WTC11 (cell line): ENCODE measurements at regions not wholly inside any gene's neighbourhood (a gene's known extent, or its start where the extent isn't known, plus 50 kb on each side); places are given as distances from the start of the nearest gene placed in this dataset.

Source experiments
- ATAC-seq: fragments of 200-7000 bp; cut with Tn5 transposase; 2 replicates; pipeline ENCODE4 v1.10.0; 2021; ENCODE audit warnings: mild to moderate bottlenecking, moderate library complexity
- CTCF ChIA-PET: fragments of 300-600 bp; sonication (Branson Sonifier 250); formaldehyde crosslinking; loops from one replicate; lab custom pipeline; 2021; ENCODE audit warnings: antibody characterized with exemption; lab: Charles Lee
- POLR2A ChIA-PET: fragments of 350-600 bp; sonication (Branson Sonifier 250); formaldehyde crosslinking; loops from one replicate; lab custom pipeline; 2021; ENCODE audit warnings: antibody characterized with exemption; lab: Charles Lee
- DNase-seq: peaks from one replicate; pipeline ENCODE4 v3.0.0; 2021; ENCODE audit warnings: low spot score
- H3K27ac Mint-ChIP-seq: 2 replicates; pipeline ENCODE4 v1.8.0; 2021; ENCODE audit warnings: mixed read lengths
- H3K27me3 Mint-ChIP-seq: 2 replicates; pipeline ENCODE4 v1.8.0; 2021; ENCODE audit warnings: low read depth, mild to moderate bottlenecking, moderate library complexity, mixed read lengths
- H3K36me3 Mint-ChIP-seq: 2 replicates; pipeline ENCODE4 v1.8.0; 2021; ENCODE audit warnings: mixed read lengths
- H3K4me1 Mint-ChIP-seq: 2 replicates; pipeline ENCODE4 v1.8.0; 2022; ENCODE audit warnings: mixed read lengths
- H3K4me3 Mint-ChIP-seq: 2 replicates; pipeline ENCODE4 v1.8.0; 2021; ENCODE audit warnings: mild to moderate bottlenecking, moderate library complexity, mixed read lengths
- H3K9me3 Mint-ChIP-seq: 2 replicates; pipeline ENCODE4 v1.8.0; 2021; ENCODE audit warnings: mixed read lengths
- CREB1 ChIP-seq: sonication (generic); formaldehyde crosslinking; IDR thresholded peaks from 2 replicates; pipeline ENCODE4 v1.8.0; 2023; ENCODE audit warnings: mild to moderate bottlenecking, missing genetic modification reagents
- CREM ChIP-seq: sonication (generic); formaldehyde crosslinking; IDR thresholded peaks from 2 replicates; pipeline ENCODE4 v1.8.1; 2022; ENCODE audit warnings: mild to moderate bottlenecking, missing genetic modification reagents, moderate library complexity
- ELF4 ChIP-seq: sonication (generic); formaldehyde crosslinking; IDR thresholded peaks from 2 replicates; pipeline ENCODE4 v1.8.1; 2022; ENCODE audit warnings: low read depth, mild to moderate bottlenecking, moderate library complexity, missing genetic modification reagents
- ETV6 ChIP-seq: sonication (generic); formaldehyde crosslinking; IDR thresholded peaks from 2 replicates; pipeline ENCODE4 v1.8.1; 2022; ENCODE audit warnings: mild to moderate bottlenecking, missing genetic modification reagents
- JUN ChIP-seq: sonication (generic); formaldehyde crosslinking; IDR thresholded peaks from 2 replicates; pipeline ENCODE4 v1.8.0; 2023; ENCODE audit warnings: mild to moderate bottlenecking, missing genetic modification reagents
- NR2C2 ChIP-seq: sonication (generic); formaldehyde crosslinking; IDR thresholded peaks from 2 replicates; pipeline ENCODE4 v1.8.0; 2022; ENCODE audit warnings: mild to moderate bottlenecking, missing genetic modification reagents
- RORB ChIP-seq: fragments of 250-450 bp; sonication (Bioruptor Pico); IDR thresholded peaks from 2 replicates; pipeline ENCODE4 v1.9.0; 2021; ENCODE audit warnings: mild to moderate bottlenecking
- TEAD4 ChIP-seq: sonication (generic); formaldehyde crosslinking; IDR thresholded peaks from 2 replicates; pipeline ENCODE4 v1.8.0; 2022; ENCODE audit warnings: mild to moderate bottlenecking, missing genetic modification reagents
- ZBTB21 ChIP-seq: sonication (generic); formaldehyde crosslinking; IDR thresholded peaks from 2 replicates; pipeline ENCODE4 v1.8.1; 2023; ENCODE audit warnings: mild to moderate bottlenecking, missing genetic modification reagents, borderline replicate concordance
- ZNF121 ChIP-seq: sonication (generic); formaldehyde crosslinking; IDR thresholded peaks from 2 replicates; pipeline ENCODE4 v1.8.0; 2023; ENCODE audit warnings: missing genetic modification reagents
- ZNF138 ChIP-seq: sonication (generic); formaldehyde crosslinking; conservative IDR thresholded peaks from 2 replicates; pipeline ENCODE4 v1.8.1; 2022; ENCODE audit warnings: mild to moderate bottlenecking, moderate library complexity, missing genetic modification reagents
- ZNF317 ChIP-seq: sonication (generic); formaldehyde crosslinking; IDR thresholded peaks from 2 replicates; pipeline ENCODE4 v1.8.1; 2023; ENCODE audit warnings: low read depth, mild to moderate bottlenecking, moderate library complexity, missing genetic modification reagents, borderline replicate concordance
- ZNF396 ChIP-seq: fragments of 250-450 bp; sonication (Bioruptor Pico); IDR thresholded peaks from 2 replicates; pipeline ENCODE4 v1.8.0; 2021; ENCODE audit warnings: mild to moderate bottlenecking, moderate library complexity, borderline replicate concordance
- TF ChIP-seq, protein P1 (sequence below): sonication (generic); formaldehyde crosslinking; IDR thresholded peaks from 2 replicates; pipeline ENCODE4 v1.8.1; 2023; ENCODE audit warnings: mild to moderate bottlenecking, missing genetic modification reagents, moderate library complexity
- TF ChIP-seq, protein P2 (sequence below): sonication (generic); formaldehyde crosslinking; conservative IDR thresholded peaks from 2 replicates; pipeline ENCODE4 v1.8.1; 2022; ENCODE audit warnings: mild to moderate bottlenecking, missing genetic modification reagents
- TF ChIP-seq, protein P3 (sequence below): sonication (generic); formaldehyde crosslinking; IDR thresholded peaks from 2 replicates; pipeline ENCODE4 v1.8.1; 2023; ENCODE audit warnings: mild to moderate bottlenecking, missing genetic modification reagents
- TF ChIP-seq, protein P4 (sequence below): fragments of 250-450 bp; sonication (Bioruptor Pico); IDR thresholded peaks from 2 replicates; pipeline ENCODE4 v2.1.2; 2022; ENCODE audit warnings: mild to moderate bottlenecking, moderate library complexity
- TF ChIP-seq, protein P5 (sequence below): sonication (generic); formaldehyde crosslinking; IDR thresholded peaks from 2 replicates; pipeline ENCODE4 v1.8.1; 2023; ENCODE audit warnings: mild to moderate bottlenecking, missing genetic modification reagents
- TF ChIP-seq, protein P6 (sequence below): sonication (generic); formaldehyde crosslinking; IDR thresholded peaks from 2 replicates; pipeline ENCODE4 v1.8.1; 2022; ENCODE audit warnings: mild to moderate bottlenecking, moderate library complexity, missing genetic modification reagents
- TF ChIP-seq, protein P7 (sequence below): sonication (generic); formaldehyde crosslinking; IDR thresholded peaks from 2 replicates; pipeline ENCODE4 v1.8.0; 2022; ENCODE audit warnings: mild to moderate bottlenecking, missing genetic modification reagents
- TF ChIP-seq, protein P8 (sequence below): fragments of 250-450 bp; sonication (Bioruptor Pico); IDR thresholded peaks from 2 replicates; pipeline ENCODE4 v1.9.0; 2021; ENCODE audit warnings: mild to moderate bottlenecking, borderline replicate concordance
- TF ChIP-seq, protein P9 (sequence below): fragments of 250-450 bp; sonication (Bioruptor Pico); IDR thresholded peaks from 2 replicates; pipeline ENCODE4 v1.8.0; 2021; ENCODE audit warnings: mild to moderate bottlenecking

DNA sequence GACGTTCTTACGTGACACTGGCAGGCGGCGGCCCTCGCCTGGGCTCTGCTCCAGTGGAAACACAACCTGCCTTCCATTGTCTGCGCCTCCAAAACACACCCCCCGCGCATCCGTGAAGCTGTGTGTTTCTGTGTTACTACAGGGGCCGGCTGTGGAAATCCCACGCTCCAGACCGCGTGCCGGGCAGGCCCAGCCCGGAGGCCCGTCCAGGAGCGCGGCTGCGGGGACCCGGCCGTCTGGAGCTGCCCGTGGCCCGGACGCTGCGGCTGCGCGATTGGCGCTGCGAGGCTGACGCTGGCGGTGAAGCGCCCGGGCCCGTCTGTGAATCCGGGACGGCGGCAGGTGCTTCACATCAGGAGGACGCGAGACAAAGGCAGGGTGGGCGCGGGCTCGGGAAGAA is 670.3 kb upstream of the SALL3 start:
- H3K4me3 Mint-ChIP-seq: no peak overlapping the region
- DNase-seq: no peak
- TF ChIP-seq ZBTB21 (CRISPR knock-in tag) (no peak), ELF4 (CRISPR knock-in tag) (no peak), JUN (no peak), ZNF138 (CRISPR knock-in tag) (no peak), RORB (no peak), TEAD4 (CRISPR knock-in tag) (no peak), ZNF317 (no peak)
- TF ChIP-seq, protein P1, sequence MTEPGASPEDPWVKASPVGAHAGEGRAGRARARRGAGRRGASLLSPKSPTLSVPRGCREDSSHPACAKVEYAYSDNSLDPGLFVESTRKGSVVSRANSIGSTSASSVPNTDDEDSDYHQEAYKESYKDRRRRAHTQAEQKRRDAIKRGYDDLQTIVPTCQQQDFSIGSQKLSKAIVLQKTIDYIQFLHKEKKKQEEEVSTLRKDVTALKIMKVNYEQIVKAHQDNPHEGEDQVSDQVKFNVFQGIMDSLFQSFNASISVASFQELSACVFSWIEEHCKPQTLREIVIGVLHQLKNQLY (CRISPR knock-in tag): no peak
- TF ChIP-seq, protein P2, sequence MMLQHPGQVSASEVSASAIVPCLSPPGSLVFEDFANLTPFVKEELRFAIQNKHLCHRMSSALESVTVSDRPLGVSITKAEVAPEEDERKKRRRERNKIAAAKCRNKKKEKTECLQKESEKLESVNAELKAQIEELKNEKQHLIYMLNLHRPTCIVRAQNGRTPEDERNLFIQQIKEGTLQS (CRISPR knock-in tag): no peak

DNA sequence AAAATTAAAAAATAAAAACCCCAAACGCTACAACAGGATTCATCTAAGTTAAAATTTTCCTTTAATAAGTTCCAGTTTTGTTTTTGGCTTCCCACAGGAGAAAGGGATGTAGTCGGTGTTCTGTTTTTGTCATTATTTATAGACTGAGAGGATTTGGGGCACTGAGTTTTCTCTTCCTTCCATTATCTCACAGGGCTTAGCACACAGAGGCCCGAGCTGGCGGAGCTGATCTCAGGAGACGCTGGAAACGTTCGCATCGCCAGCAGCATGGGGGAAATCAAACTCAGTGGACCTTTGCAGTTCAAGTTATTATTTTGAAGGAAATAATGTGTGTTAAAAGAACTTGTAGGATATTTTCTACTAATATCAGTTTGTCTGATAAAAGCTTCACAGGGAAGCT is 669.7 kb upstream of the SALL3 start:
- Mint-ChIP-seq H3K4me3 (no peak overlapping the region), H3K27ac (no peak overlapping the region), H3K4me1 (no peaks in the 10 kb centered on the region), H3K9me3 (peaks cover 39% of the 10 kb centered on the region), H3K27me3 (no peaks in the 10 kb centered on the region), H3K36me3 (peaks cover 40% of the 10 kb centered on the region)
- ChIA-PET CTCF (no interaction called here), POLR2A (no interaction called here)
- ATAC-seq: no peak
- TF ChIP-seq ZNF396 (no peak), CREM (CRISPR knock-in tag) (no peak), NR2C2 (CRISPR knock-in tag) (no peak), ZNF138 (CRISPR knock-in tag) (no peak), RORB (no peak), CREB1 (CRISPR knock-in tag) (no peak), ZNF121 (CRISPR knock-in tag) (no peak), ETV6 (CRISPR knock-in tag) (no peak), JUN (no peak), ZNF317 (no peak)
- TF ChIP-seq, protein P3, sequence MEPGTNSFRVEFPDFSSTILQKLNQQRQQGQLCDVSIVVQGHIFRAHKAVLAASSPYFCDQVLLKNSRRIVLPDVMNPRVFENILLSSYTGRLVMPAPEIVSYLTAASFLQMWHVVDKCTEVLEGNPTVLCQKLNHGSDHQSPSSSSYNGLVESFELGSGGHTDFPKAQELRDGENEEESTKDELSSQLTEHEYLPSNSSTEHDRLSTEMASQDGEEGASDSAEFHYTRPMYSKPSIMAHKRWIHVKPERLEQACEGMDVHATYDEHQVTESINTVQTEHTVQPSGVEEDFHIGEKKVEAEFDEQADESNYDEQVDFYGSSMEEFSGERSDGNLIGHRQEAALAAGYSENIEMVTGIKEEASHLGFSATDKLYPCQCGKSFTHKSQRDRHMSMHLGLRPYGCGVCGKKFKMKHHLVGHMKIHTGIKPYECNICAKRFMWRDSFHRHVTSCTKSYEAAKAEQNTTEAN (CRISPR knock-in tag): no peak
- TF ChIP-seq, protein P4, sequence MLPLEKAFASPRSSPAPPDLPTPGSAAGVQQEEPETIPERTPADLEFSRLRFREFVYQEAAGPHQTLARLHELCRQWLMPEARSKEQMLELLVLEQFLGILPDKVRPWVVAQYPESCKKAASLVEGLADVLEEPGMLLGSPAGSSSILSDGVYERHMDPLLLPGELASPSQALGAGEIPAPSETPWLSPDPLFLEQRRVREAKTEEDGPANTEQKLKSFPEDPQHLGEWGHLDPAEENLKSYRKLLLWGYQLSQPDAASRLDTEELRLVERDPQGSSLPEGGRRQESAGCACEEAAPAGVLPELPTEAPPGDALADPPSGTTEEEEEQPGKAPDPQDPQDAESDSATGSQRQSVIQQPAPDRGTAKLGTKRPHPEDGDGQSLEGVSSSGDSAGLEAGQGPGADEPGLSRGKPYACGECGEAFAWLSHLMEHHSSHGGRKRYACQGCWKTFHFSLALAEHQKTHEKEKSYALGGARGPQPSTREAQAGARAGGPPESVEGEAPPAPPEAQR (CRISPR knock-in tag): no peak
- TF ChIP-seq, protein P5, sequence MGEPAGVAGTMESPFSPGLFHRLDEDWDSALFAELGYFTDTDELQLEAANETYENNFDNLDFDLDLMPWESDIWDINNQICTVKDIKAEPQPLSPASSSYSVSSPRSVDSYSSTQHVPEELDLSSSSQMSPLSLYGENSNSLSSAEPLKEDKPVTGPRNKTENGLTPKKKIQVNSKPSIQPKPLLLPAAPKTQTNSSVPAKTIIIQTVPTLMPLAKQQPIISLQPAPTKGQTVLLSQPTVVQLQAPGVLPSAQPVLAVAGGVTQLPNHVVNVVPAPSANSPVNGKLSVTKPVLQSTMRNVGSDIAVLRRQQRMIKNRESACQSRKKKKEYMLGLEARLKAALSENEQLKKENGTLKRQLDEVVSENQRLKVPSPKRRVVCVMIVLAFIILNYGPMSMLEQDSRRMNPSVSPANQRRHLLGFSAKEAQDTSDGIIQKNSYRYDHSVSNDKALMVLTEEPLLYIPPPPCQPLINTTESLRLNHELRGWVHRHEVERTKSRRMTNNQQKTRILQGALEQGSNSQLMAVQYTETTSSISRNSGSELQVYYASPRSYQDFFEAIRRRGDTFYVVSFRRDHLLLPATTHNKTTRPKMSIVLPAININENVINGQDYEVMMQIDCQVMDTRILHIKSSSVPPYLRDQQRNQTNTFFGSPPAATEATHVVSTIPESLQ (CRISPR knock-in tag): no peak
- TF ChIP-seq, protein P6, sequence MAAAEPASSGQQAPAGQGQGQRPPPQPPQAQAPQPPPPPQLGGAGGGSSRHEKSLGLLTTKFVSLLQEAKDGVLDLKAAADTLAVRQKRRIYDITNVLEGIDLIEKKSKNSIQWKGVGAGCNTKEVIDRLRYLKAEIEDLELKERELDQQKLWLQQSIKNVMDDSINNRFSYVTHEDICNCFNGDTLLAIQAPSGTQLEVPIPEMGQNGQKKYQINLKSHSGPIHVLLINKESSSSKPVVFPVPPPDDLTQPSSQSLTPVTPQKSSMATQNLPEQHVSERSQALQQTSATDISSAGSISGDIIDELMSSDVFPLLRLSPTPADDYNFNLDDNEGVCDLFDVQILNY (CRISPR knock-in tag): no peak
- TF ChIP-seq, protein P7, sequence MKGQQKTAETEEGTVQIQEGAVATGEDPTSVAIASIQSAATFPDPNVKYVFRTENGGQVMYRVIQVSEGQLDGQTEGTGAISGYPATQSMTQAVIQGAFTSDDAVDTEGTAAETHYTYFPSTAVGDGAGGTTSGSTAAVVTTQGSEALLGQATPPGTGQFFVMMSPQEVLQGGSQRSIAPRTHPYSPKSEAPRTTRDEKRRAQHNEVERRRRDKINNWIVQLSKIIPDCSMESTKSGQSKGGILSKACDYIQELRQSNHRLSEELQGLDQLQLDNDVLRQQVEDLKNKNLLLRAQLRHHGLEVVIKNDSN (CRISPR knock-in tag): no peak
- TF ChIP-seq, protein P8, sequence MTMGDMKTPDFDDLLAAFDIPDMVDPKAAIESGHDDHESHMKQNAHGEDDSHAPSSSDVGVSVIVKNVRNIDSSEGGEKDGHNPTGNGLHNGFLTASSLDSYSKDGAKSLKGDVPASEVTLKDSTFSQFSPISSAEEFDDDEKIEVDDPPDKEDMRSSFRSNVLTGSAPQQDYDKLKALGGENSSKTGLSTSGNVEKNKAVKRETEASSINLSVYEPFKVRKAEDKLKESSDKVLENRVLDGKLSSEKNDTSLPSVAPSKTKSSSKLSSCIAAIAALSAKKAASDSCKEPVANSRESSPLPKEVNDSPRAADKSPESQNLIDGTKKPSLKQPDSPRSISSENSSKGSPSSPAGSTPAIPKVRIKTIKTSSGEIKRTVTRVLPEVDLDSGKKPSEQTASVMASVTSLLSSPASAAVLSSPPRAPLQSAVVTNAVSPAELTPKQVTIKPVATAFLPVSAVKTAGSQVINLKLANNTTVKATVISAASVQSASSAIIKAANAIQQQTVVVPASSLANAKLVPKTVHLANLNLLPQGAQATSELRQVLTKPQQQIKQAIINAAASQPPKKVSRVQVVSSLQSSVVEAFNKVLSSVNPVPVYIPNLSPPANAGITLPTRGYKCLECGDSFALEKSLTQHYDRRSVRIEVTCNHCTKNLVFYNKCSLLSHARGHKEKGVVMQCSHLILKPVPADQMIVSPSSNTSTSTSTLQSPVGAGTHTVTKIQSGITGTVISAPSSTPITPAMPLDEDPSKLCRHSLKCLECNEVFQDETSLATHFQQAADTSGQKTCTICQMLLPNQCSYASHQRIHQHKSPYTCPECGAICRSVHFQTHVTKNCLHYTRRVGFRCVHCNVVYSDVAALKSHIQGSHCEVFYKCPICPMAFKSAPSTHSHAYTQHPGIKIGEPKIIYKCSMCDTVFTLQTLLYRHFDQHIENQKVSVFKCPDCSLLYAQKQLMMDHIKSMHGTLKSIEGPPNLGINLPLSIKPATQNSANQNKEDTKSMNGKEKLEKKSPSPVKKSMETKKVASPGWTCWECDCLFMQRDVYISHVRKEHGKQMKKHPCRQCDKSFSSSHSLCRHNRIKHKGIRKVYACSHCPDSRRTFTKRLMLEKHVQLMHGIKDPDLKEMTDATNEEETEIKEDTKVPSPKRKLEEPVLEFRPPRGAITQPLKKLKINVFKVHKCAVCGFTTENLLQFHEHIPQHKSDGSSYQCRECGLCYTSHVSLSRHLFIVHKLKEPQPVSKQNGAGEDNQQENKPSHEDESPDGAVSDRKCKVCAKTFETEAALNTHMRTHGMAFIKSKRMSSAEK (CRISPR knock-in tag): no peak
- TF ChIP-seq, protein P9, sequence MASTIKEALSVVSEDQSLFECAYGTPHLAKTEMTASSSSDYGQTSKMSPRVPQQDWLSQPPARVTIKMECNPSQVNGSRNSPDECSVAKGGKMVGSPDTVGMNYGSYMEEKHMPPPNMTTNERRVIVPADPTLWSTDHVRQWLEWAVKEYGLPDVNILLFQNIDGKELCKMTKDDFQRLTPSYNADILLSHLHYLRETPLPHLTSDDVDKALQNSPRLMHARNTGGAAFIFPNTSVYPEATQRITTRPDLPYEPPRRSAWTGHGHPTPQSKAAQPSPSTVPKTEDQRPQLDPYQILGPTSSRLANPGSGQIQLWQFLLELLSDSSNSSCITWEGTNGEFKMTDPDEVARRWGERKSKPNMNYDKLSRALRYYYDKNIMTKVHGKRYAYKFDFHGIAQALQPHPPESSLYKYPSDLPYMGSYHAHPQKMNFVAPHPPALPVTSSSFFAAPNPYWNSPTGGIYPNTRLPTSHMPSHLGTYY (CRISPR knock-in tag): no peak
- no peak for DNase-seq

More for the DNA sequence above, 670.3 kb upstream of the SALL3 start:
- H3K36me3 Mint-ChIP-seq: peaks cover 37% of the 10 kb centered on the region
- H3K4me1 Mint-ChIP-seq: no peaks in the 10 kb centered on the region
- ChIA-PET CTCF (no interaction called here), POLR2A (no interaction called here)
- no peak for ATAC-seq
- no peak overlapping the region for H3K27ac Mint-ChIP-seq
- no peaks in the 10 kb centered on the region for H3K27me3 Mint-ChIP-seq
- H3K9me3 Mint-ChIP-seq: peaks cover 37% of the 10 kb centered on the region
